ENCODE measurements at regions not wholly inside any gene's neighbourhood (a gene's known extent, or its start where the extent isn't known, plus 50 kb on each side); places are given as distances from the start of the nearest gene placed in this dataset.

DNA sequence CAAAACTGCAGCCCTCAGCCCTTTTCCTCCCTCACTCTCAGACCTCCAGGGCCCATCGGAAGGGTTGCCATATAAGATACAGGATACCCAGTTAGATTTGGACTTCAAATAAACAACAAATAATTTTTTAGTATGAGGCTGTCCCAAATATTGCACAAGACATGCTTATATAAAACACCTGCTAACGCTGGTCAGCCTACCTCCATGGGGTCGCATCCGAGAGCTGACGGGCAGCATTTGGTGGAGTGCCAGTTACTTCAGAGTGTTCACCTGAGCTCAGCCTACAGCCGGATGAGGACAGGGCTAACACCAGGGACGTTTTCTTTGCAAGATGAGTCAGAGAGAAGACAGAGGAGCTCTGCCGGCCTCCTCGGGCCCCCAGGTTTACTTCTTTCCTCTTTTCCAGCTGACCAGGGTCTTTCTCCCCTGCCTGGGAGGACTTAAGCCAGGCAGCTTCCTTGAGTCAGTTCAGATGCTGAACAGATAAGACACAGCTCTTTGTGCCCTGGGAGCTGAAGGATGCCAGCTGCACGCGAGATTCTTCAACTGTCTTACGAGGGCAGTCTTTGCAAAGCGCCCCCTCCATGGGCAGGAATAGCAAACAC is 141.2 kb upstream of the KCNG1 start:
- Histone ChIP-seq H3K4me1 (no peaks in the 10 kb centered on the region), H3K36me3 (ENCODE audit: low read depth, missing control alignments) (no peaks in the 10 kb centered on the region), H3K4me3 (no peak overlapping the region), H3K9me3 (no peaks in the 10 kb centered on the region), H3K27ac (no peak overlapping the region), H3K27me3 (no peaks in the 10 kb centered on the region)
- TF ChIP-seq, protein P1, sequence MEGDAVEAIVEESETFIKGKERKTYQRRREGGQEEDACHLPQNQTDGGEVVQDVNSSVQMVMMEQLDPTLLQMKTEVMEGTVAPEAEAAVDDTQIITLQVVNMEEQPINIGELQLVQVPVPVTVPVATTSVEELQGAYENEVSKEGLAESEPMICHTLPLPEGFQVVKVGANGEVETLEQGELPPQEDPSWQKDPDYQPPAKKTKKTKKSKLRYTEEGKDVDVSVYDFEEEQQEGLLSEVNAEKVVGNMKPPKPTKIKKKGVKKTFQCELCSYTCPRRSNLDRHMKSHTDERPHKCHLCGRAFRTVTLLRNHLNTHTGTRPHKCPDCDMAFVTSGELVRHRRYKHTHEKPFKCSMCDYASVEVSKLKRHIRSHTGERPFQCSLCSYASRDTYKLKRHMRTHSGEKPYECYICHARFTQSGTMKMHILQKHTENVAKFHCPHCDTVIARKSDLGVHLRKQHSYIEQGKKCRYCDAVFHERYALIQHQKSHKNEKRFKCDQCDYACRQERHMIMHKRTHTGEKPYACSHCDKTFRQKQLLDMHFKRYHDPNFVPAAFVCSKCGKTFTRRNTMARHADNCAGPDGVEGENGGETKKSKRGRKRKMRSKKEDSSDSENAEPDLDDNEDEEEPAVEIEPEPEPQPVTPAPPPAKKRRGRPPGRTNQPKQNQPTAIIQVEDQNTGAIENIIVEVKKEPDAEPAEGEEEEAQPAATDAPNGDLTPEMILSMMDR (IDR thresholded peaks at IDR 0.05), result no peak
- TF ChIP-seq POLR2A (IDR thresholded peaks at IDR 0.05), result no peak
- intact Hi-C loops (cut with DNase I; ENCODE audit: low total_unique reads), result no loop called here
- WGBS, 2 donors, result 87 to 91% methylated on average over 13 of the region's 13 CpGs
- DNase-seq, result no peak

DNA sequence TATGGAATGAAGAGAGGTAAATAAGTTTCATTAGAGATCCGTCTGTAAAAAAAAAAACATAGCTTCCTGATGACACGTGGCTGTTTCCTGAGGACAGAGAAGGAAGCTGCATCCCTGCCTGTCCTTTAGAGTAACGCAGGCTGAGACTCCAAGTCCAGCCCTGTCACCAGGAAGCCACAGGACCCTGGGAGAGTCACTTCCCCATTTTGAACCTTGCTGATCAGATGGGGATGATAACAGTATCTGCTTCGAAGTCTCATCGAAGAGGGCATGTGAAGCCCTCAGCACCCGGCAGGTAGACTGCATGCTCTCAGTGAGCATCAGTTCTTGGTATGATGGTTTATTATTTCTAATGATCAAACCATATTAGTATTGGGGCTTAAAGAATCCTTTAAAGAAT is 139.1 kb upstream of the KCNG1 start:
- H3K27ac ChIP-seq, result no peak overlapping the region
- intact Hi-C loops (cut with DNase I; ENCODE audit: low total_unique reads), result no loop called here
- no peak overlapping the region for H3K4me3 ChIP-seq
- WGBS, 2 donors, result 84 to 85% methylated on average over 6 of the region's 6 CpGs
- H3K4me1 ChIP-seq, result no peaks in the 10 kb centered on the region
- TF ChIP-seq, protein P1 (IDR thresholded peaks at IDR 0.05), result no peak
- no peak for TF ChIP-seq POLR2A (IDR thresholded peaks at IDR 0.05)
- no peaks in the 10 kb centered on the region for H3K27me3 ChIP-seq
- DNase-seq, result no peak
- no peaks in the 10 kb centered on the region for H3K9me3 ChIP-seq
- H3K36me3 ChIP-seq (ENCODE audit: low read depth, missing control alignments), result no peaks in the 10 kb centered on the region

DNA sequence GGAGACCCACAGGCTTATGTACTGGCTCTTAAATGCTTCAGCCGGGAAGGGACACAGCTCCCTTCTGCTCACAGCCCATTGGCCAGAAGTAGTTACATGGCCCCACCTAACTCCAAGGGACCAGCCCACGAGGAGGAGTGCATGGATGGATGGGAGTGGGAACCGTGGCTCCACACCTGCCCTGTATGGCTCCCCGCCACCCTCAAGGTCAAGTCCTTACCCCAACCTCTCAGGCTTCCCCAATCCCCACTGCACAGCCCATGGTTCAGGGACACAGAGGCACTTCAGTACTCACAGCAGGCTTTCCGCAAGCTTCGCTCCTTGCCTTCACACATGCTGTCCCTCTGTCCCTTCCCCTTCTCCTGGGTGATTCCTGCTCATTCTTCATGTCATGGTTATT is 137.9 kb upstream of the KCNG1 start:
- whole genome bisulfite sequencing, 2 donors, result 64 to 90% methylated on average over 4 to 6 of the region's 6 CpGs

GRCh38 chr20:51159981-51160380 is 137.1 kb upstream of the KCNG1 start:
- intact Hi-C loops (cut with DNase I; ENCODE audit: low total_unique reads), result no loop called here
- no peak for TF ChIP-seq POLR2A (IDR thresholded peaks at IDR 0.05)
- TF ChIP-seq, protein P1 (IDR thresholded peaks at IDR 0.05), result no peak
- WGBS, 2 donors, result 72 to 75% methylated on average over 2 of the region's 2 CpGs
- Histone ChIP-seq H3K36me3 (ENCODE audit: low read depth, missing control alignments) (no peaks in the 10 kb centered on the region), H3K4me3 (no peak overlapping the region), H3K4me1 (no peaks in the 10 kb centered on the region), H3K27me3 (no peaks in the 10 kb centered on the region), H3K27ac (no peak overlapping the region), H3K9me3 (no peaks in the 10 kb centered on the region)
- DNase-seq, result no peak

More for the DNA sequence above, 137.9 kb upstream of the KCNG1 start:
- no peaks in the 10 kb centered on the region for H3K4me1 ChIP-seq
- no peak overlapping the region for H3K27ac ChIP-seq
- H3K4me3 ChIP-seq, result no peak overlapping the region
- no peaks in the 10 kb centered on the region for H3K36me3 ChIP-seq (ENCODE audit: low read depth, missing control alignments)
- H3K27me3 ChIP-seq, result no peaks in the 10 kb centered on the region
- H3K9me3 ChIP-seq, result no peaks in the 10 kb centered on the region
- DNase-seq, result no peak
- intact Hi-C loops (cut with DNase I; ENCODE audit: low total_unique reads), result no loop called here
- TF ChIP-seq, protein P1 (IDR thresholded peaks at IDR 0.05), result no peak

- Histone ChIP-seq H3K27me3 (no peaks in the 10 kb centered on the region), H3K36me3 (ENCODE audit: low read depth, missing control alignments) (no peaks in the 10 kb centered on the region), H3K4me1 (no peaks in the 10 kb centered on the region), H3K9me3 (no peaks in the 10 kb centered on the region), H3K4me3 (no peak overlapping the region), H3K27ac (no peak overlapping the region)
- intact Hi-C loops (cut with DNase I; ENCODE audit: low total_unique reads), result no loop called here
- 47 to 58% methylated on average over 8 of the region's 8 CpGs for WGBS, 2 donors
- no peak for DNase-seq
- TF ChIP-seq, protein P1 (IDR thresholded peaks at IDR 0.05), result no peak
Observed at GRCh38 chr20:51159303-51159702, 136.4 kb upstream of the KCNG1 start.
